Endothelial cell of umbilical vein (primary cell): ENCODE measurements at regions not wholly inside any gene's neighbourhood (a gene's known extent, or its start where the extent isn't known, plus 50 kb on each side); places are given as distances from the start of the nearest gene placed in this dataset.

Experiments used
- BruUV-seq: library from RNA; stranded (reverse); fragments of 400-500 nt; replicated peaks from 2 replicates; lab custom pipeline; 2021; lab: Mats Ljungman, UMichigan
- CTCF ChIA-PET: fragments of 300-600, 350-600 bp; sonication (Branson Sonifier 250); formaldehyde crosslinking; loops from one replicate; lab custom pipeline; 2021; ENCODE audit warnings: antibody characterized with exemption, inconsistent platforms; lab: Charles Lee
- POLR2A ChIA-PET: fragments of 300-600, 350-600 bp; sonication (Branson Sonifier 250); formaldehyde crosslinking; loops from one replicate; lab custom pipeline; 2021; ENCODE audit warnings: antibody characterized with exemption, inconsistent platforms; lab: Charles Lee
- DNase-seq: peaks from one replicate; pipeline ENCODE4 v3.0.0-alpha.2; 2011; ENCODE audit warnings: low read depth, low spot score
- FAIRE-seq: peaks from 2 replicates; lab custom pipeline; 2011; peaks lifted over from hg19 to GRCh38; lab: Jason Lieb, UNC
- H2AFZ ChIP-seq: 2 replicates; pipeline ENCODE4 v1.6.0; 2012; ENCODE audit warnings: low read depth, low read length, control low read depth, inconsistent platforms
- H3K27ac ChIP-seq: 2 replicates; pipeline ENCODE4 v1.5.1; 2011; ENCODE audit warnings: low read depth, mild to moderate bottlenecking, control low read depth, low read length, moderate library complexity; ENCODE audit not compliant: insufficient read depth
- H3K27me3 ChIP-seq, 2 experiments: 2 replicates each; pipeline versions ENCODE4 v1.6.0 to v1.6.1; 2011; ENCODE audit warnings: low read length in 2 of 2, mixed read lengths in 1 of 2; ENCODE audit not compliant: control insufficient read depth in 2 of 2, insufficient read depth in 2 of 2
- H3K36me3 ChIP-seq, 2 experiments: 2 replicates in 1 of 2; 3 replicates in 1 of 2; pipeline ENCODE4 v1.5.1; 2011; ENCODE audit warnings: low read length in 2 of 2, mild to moderate bottlenecking in 1 of 2, moderate library complexity in 1 of 2; ENCODE audit not compliant: control insufficient read depth in 2 of 2, insufficient read depth in 2 of 2; ENCODE audit errors: extremely low read depth in 1 of 2
- H3K4me1 ChIP-seq: 3 replicates; pipeline ENCODE4 v1.5.1; 2011; ENCODE audit warnings: mild to moderate bottlenecking, low read length; ENCODE audit not compliant: control insufficient read depth, insufficient read depth; ENCODE audit errors: extremely low read depth
- H3K4me2 ChIP-seq: 2 replicates; pipeline ENCODE4 v1.6.1; 2011; ENCODE audit warnings: low read length, control low read depth, mixed read lengths; ENCODE audit not compliant: insufficient read depth
- H3K4me3 ChIP-seq, 3 experiments: fragments of 200-600 bp in 1 of 3; sonication (generic), shearing (Covaris generic) in 1 of 3; replicated peaks in 1 of 3; 2 replicates each; pipeline ENCODE4 v1.5.1; 2011 to 2016; ENCODE audit warnings: control low read depth in 3 of 3, low read length in 3 of 3, mild to moderate bottlenecking in 2 of 3, inconsistent platforms in 1 of 3, low read depth in 1 of 3, moderate library complexity in 1 of 3; ENCODE audit not compliant: insufficient read depth in 1 of 3
- H3K79me2 ChIP-seq: 2 replicates; pipeline ENCODE4 v1.6.0; 2012; ENCODE audit warnings: low read length, inconsistent platforms; ENCODE audit not compliant: control insufficient read depth, insufficient read depth
- H3K9ac ChIP-seq: replicated peaks from 2 replicates; pipeline ENCODE3; 2011; ENCODE audit warnings: low read length, control low read depth; ENCODE audit not compliant: insufficient read depth; ENCODE audit errors: extremely low read depth
- H3K9me1 ChIP-seq: replicated peaks from 3 replicates; pipeline ENCODE4 v1.6.0; 2011; ENCODE audit warnings: mild to moderate bottlenecking, low read length; ENCODE audit not compliant: control insufficient read depth, insufficient read depth; ENCODE audit errors: extremely low read depth
- H3K9me3 ChIP-seq: replicated peaks from 2 replicates; pipeline ENCODE4 v1.5.1; 2012; ENCODE audit warnings: low read length, inconsistent platforms; ENCODE audit not compliant: control insufficient read depth, insufficient read depth
- H4K20me1 ChIP-seq: replicated peaks from 2 replicates; pipeline ENCODE3; 2011; ENCODE audit warnings: mild to moderate bottlenecking, low read length; ENCODE audit not compliant: control insufficient read depth, insufficient read depth; ENCODE audit errors: extremely low read depth
- EZH2 ChIP-seq: IDR thresholded peaks from 2 replicates; pipeline ENCODE4 v1.6.1; 2012; ENCODE audit warnings: borderline replicate concordance, low read depth, mild to moderate bottlenecking, moderate library complexity, low read length, inconsistent platforms; ENCODE audit not compliant: severe bottlenecking
- FOS ChIP-seq: IDR thresholded peaks from 2 replicates; pipeline ENCODE4 v1.6.1; 2011; ENCODE audit warnings: mild to moderate bottlenecking, low read length, moderate library complexity, borderline replicate concordance; ENCODE audit not compliant: insufficient read depth
- GATA2 ChIP-seq: IDR thresholded peaks from 2 replicates; pipeline ENCODE4 v1.7.0; 2011; ENCODE audit warnings: low read depth, mild to moderate bottlenecking, moderate library complexity, mixed read lengths, low read length; ENCODE audit not compliant: insufficient read length, insufficient read depth
- JUN ChIP-seq: IDR thresholded peaks from 2 replicates; pipeline ENCODE4 v1.6.1; 2011; ENCODE audit warnings: borderline replicate concordance, low read depth; ENCODE audit not compliant: insufficient read length, insufficient read depth
- MYC ChIP-seq: IDR thresholded peaks from one replicate; pipeline ENCODE4 v1.6.1; 2011; ENCODE audit warnings: mild to moderate bottlenecking, low read depth, low read length
- POLR2A ChIP-seq: IDR thresholded peaks from 2 replicates; pipeline ENCODE4 v1.6.1; 2012; ENCODE audit warnings: low read depth, mild to moderate bottlenecking, control low read depth, low read length
- POLR2AphosphoS5 ChIP-seq: IDR thresholded peaks from 2 replicates; pipeline ENCODE4 v1.6.1; 2012; ENCODE audit warnings: low read depth, mild to moderate bottlenecking, control low read depth, low read length, moderate library complexity; ENCODE audit not compliant: insufficient read depth
- dilution Hi-C: fragments of 300-500 bp; cut with MboI; formaldehyde crosslinking; loops from one replicate; pipeline ENCODE4 v1.15.0; 2019; ENCODE audit warnings: low sequenced_read_pairs; ENCODE audit not compliant: extremely low pct_ligation_motif_present
- intact Hi-C: fragments of 100-400 bp; cut with micrococcal nuclease; formaldehyde crosslinking; loops from one replicate; pipeline ENCODE4 v1.10.0; 2022
- TF ChIP-seq, protein P1 (sequence below), 2 donors: IDR thresholded peaks; 1 replicate in 1 of 2; 2 replicates in 1 of 2; pipeline ENCODE4 v1.5.1; 2011; ENCODE audit warnings: low read length in 2 of 2, mild to moderate bottlenecking in 2 of 2, moderate library complexity in 2 of 2, control low read depth in 1 of 2, inconsistent platforms in 1 of 2, low read depth in 1 of 2; ENCODE audit not compliant: insufficient read depth in 1 of 2; ENCODE audit errors: extremely low read depth in 1 of 2
- TF ChIP-seq, protein P2 (sequence below): IDR thresholded peaks from 2 replicates; pipeline ENCODE4 v1.6.1; 2011; ENCODE audit not compliant: insufficient read depth, insufficient read length

DNA sequence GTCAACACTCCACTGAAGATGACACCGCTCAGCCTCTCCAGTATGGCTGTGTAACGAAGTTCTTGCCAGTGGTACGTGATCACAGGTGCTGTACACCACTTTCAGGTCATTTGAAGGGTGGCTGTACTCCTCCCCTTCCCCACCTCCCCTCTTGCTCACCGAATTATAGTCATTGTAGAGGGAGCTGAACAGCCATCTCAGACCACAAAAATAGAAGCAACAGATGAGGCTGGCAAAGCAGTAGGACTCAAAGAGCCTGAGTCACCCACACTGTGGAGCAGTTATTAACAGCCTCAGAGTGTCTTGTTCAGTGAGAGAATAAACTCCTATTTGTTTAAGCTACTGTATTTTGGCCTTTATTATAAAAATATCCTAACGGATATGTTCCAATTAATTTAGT, 192.5 kb upstream of the MCHR2 start:
- no peaks in the 10 kb centered on the region for H3K27me3 ChIP-seq
- dilution Hi-C loops = no loop called here
- TF ChIP-seq FOS (no peak), POLR2AphosphoS5 (no peak), MYC (no peak), JUN (no peak), EZH2 (no peak), GATA2 (no peak), POLR2A (no peak)
- TF ChIP-seq, protein P1, sequence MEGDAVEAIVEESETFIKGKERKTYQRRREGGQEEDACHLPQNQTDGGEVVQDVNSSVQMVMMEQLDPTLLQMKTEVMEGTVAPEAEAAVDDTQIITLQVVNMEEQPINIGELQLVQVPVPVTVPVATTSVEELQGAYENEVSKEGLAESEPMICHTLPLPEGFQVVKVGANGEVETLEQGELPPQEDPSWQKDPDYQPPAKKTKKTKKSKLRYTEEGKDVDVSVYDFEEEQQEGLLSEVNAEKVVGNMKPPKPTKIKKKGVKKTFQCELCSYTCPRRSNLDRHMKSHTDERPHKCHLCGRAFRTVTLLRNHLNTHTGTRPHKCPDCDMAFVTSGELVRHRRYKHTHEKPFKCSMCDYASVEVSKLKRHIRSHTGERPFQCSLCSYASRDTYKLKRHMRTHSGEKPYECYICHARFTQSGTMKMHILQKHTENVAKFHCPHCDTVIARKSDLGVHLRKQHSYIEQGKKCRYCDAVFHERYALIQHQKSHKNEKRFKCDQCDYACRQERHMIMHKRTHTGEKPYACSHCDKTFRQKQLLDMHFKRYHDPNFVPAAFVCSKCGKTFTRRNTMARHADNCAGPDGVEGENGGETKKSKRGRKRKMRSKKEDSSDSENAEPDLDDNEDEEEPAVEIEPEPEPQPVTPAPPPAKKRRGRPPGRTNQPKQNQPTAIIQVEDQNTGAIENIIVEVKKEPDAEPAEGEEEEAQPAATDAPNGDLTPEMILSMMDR (IDR thresholded peaks at IDR 0.05; ENCODE audit: extremely low read depth in 1 of 2, insufficient read depth in 1 of 2, low read depth in 1 of 2, low read length in 2 of 2) = no peak
- TF ChIP-seq, protein P2, sequence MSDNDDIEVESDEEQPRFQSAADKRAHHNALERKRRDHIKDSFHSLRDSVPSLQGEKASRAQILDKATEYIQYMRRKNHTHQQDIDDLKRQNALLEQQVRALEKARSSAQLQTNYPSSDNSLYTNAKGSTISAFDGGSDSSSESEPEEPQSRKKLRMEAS = no peak
- H3K79me2 ChIP-seq = no peaks in the 10 kb centered on the region
- no peak overlapping the region for H2AFZ ChIP-seq
- ChIA-PET POLR2A (no interaction called here), CTCF (interaction anchor here (1.4 kb wide), 1 partner anchor 10 kb away, joined by 6 read pairs; no protein-coding TSS in a partner anchor)
- no TSS peak for BruUV-seq
- H3K4me3 ChIP-seq = no peak overlapping the region
- H3K4me1 ChIP-seq = no peaks in the 10 kb centered on the region
- H3K4me2 ChIP-seq = no peak overlapping the region
- DNase-seq = no peak
- no peak overlapping the region for H3K9ac ChIP-seq
- no peak for FAIRE-seq
- no peaks in the 10 kb centered on the region for H3K9me1 ChIP-seq
- H3K27ac ChIP-seq = no peak overlapping the region
- no peaks in the 10 kb centered on the region for H4K20me1 ChIP-seq
- H3K9me3 ChIP-seq = no peaks in the 10 kb centered on the region
- intact Hi-C loops = no loop called here
- no peaks in the 10 kb centered on the region for H3K36me3 ChIP-seq
